Islet of Langerhans (tissue), 1 donor: ENCODE measurements at regions not wholly inside any gene's neighbourhood (a gene's known extent, or its start where the extent isn't known, plus 50 kb on each side); places are given as distances from the start of the nearest gene placed in this dataset.
A peak's percentile ranks its signal among the peaks of the same experiment; 100 is the strongest.
"Not testable (repeated sequence)": the region's sequence is repeated elsewhere in the genome, so short reads cannot be mapped to it uniquely, and the experiment has no call there.

ENCODE experiments used
- FAIRE-seq: peaks from one replicate; lab custom pipeline; 2011; peaks lifted over from hg19 to GRCh38; lab: Jason Lieb, UNC

- FAIRE-seq: no peak
Measured at GRCh38 chr22:22193923-22194322, 50.7 kb upstream of the VPREB1 start.

GRCh38 chr22:22193462-22193861, 51.1 kb upstream of the VPREB1 start:
- FAIRE-seq: not testable (repeated sequence)

- FAIRE-seq: not testable (repeated sequence)
Measured at GRCh38 chr22:22193006-22193405, 51.6 kb upstream of the VPREB1 start.

GRCh38 chr22:22189796-22190195, 54.8 kb upstream of the VPREB1 start:
- not testable (repeated sequence) for FAIRE-seq

GRCh38 chr22:22187863-22188262, 56.7 kb upstream of the VPREB1 start:
- not testable (repeated sequence) for FAIRE-seq

- FAIRE-seq: no peak
Measured at GRCh38 chr22:22187299-22187698, 57.3 kb upstream of the VPREB1 start.

- FAIRE-seq: no peak
Measured at GRCh38 chr22:22185844-22186499, 58.6 kb upstream of the VPREB1 start.

- FAIRE-seq: no peak
Measured at GRCh38 chr22:22185217-22185616, 59.4 kb upstream of the VPREB1 start.

- no peak for FAIRE-seq
Measured at GRCh38 chr22:22184277-22184807, 60.2 kb upstream of the VPREB1 start.

- FAIRE-seq: no peak
Measured at GRCh38 chr22:22182990-22183264, 61.7 kb upstream of the VPREB1 start.

GRCh38 chr22:22182218-22182989, 62.2 kb upstream of the VPREB1 start:
- no peak for FAIRE-seq

- peak; percentile 95 for FAIRE-seq
Measured at GRCh38 chr22:22181341-22181850, 63.2 kb upstream of the VPREB1 start.

- FAIRE-seq: no peak
Measured at GRCh38 chr22:22180738-22181285, 63.8 kb upstream of the VPREB1 start.

GRCh38 chr22:22179858-22180257, 64.7 kb upstream of the VPREB1 start:
- FAIRE-seq: no peak

GRCh38 chr22:22178992-22179391, 65.6 kb upstream of the VPREB1 start:
- no peak for FAIRE-seq

GRCh38 chr22:22178355-22178965, 66.1 kb upstream of the VPREB1 start:
- no peak for FAIRE-seq

- FAIRE-seq: no peak
Measured at GRCh38 chr22:22176929-22177616, 67.5 kb upstream of the VPREB1 start.

- not testable (repeated sequence) for FAIRE-seq
Measured at GRCh38 chr22:22172896-22173628, 71.5 kb upstream of the VPREB1 start.

- no peak for FAIRE-seq
Measured at GRCh38 chr22:22171357-22172218, 73.0 kb upstream of the VPREB1 start.

- FAIRE-seq: no peak
Measured at GRCh38 chr22:22169923-22170322, 74.7 kb upstream of the VPREB1 start.
